NCI-H2107 treated with DMSO at 0.1 percent for 48 hours (cell line): ENCODE measurements at regions not wholly inside any gene's neighbourhood (a gene's known extent, or its start where the extent isn't known, plus 50 kb on each side); places are given as distances from the start of the nearest gene placed in this dataset.

Experiments used
- DNase-seq: peaks from one replicate; lab custom pipeline; 2025; ENCODE audit not compliant: unreplicated experiment; lab: John Stamatoyannopoulos, UW

DNA sequence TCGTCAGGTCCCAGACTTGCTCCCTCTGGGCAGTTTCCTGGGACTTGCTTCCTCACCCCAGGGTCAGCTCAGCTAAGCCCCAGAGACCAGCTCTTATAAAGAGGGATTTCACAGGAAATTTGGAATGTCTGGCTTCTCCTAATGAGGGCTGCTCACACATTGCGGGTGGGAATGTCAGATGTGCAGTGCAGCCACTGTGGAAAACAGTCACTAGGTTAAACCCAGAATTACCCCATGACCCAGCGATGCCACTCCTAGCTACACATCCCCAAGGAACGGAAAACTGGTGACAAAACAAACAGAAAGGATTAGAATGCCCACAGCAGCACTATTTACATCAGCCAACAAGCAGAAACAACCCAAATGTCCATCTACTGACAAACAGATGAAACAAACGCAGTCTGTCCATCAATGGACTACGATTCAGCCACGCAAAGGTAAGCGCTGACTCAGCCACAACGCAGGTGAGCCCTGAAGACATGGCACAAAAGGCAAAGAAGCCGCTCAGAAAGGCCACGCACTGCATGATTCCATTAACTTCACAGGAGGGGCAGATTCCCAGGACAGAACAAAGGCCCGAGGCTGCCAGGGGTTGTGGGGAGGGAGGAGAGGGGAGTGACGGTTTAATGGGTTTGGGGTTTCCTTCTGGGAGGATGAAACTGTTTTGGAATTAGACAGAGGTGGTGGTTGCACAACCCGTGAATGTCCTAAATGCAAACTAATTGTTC is 63.0 kb downstream of the NCOR2 start:
- DNase-seq = peak; percentile 55

DNA sequence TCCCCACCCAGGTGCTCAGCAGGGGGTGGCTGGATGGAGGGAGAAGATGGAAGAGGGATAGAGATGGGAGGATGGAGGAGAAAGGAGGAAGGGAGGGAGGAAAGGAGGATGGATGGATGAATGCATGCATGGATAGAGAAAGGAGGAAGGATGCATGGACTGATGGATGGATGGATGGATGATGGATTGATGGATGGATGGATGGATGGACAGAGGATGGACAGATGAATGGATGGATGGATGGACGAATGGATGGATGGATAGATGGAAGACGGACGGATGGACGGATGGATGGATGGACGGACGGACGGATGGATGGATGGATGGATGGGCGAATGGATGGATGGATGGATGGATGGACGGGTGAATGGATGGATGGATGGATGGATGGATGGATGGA is 64.1 kb downstream of the NCOR2 start:
- DNase-seq = no peak

DNA sequence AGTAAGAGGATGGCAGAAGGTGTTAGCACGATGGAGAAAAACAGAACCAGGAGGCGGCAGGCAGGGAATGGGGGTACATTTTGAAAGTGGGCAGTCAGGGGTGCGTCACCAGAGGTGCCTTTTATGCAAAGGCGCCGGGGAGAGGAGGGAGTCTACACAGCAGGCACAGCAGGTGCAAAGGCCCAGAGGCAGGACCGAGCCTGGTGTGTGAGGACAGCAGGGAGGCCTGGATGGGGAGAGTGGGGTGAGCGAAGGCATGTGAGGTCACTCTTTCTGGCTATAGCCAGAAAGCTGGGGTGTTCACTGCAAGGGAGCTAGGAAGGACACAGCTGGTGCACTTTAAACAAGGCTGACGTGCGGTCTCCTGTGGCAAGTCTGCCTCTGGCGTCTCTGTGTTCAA is 65.0 kb downstream of the NCOR2 start:
- no peak for DNase-seq

DNA sequence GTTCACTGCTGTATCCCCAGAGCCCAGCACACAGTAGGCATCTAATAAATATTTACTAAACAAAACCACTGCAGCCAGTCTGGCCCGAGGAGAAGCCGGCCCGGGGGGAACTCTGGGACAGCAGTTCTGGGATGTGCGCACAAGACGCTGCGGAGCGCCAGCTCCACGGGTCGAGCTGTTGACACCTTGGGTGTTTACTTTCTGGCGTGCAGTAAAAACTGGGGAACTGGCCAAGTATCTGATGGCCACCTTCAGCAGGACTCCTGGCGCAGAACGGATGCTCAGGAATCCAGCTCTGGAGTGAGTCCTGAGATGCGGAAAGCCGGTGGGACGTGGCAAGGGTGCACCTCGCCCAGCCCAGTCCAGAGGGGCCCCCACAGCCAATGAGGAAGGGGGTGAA is 65.6 kb downstream of the NCOR2 start:
- no peak for DNase-seq

DNA sequence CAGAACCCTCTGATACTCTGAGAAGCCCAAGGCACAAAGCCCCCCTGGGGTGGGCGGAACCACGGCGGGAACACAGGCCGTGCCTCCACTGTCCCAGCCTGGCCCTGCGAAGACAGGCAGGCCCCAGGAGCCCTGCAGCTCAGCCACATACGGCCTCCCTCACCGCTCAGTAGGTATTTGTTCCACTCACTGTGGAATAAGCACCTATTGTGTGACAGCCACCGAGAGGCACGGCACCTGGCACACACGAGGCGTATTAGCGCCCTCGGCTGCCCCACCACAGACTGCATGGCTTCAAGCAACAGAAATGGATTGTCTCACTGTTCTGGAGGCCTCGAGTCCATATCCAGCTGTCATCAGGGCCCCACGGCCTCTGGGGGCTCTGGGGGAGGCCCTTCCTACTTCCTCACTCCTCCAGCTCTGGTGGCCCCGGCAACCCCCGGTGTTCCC is 66.3 kb downstream of the NCOR2 start:
- peak; percentile 37 for DNase-seq

DNA sequence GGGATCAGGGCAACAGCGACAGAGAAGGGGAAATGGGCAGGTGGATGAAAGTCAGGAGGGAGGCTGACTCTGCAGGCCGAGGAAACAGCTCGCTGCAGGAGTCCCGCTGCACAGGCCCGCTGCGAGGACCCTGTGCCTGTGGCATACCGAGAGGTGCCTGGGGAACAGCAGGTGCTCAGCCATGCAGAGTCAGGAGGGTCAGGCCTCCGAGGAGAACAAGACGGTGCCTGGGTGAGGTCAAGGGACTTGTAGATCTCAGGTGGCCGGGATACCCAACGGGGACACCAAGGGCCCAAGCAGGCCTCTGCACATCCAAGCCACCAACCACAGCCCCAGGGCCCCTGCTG is 67.5 kb downstream of the NCOR2 start:
- DNase-seq = no peak

DNA sequence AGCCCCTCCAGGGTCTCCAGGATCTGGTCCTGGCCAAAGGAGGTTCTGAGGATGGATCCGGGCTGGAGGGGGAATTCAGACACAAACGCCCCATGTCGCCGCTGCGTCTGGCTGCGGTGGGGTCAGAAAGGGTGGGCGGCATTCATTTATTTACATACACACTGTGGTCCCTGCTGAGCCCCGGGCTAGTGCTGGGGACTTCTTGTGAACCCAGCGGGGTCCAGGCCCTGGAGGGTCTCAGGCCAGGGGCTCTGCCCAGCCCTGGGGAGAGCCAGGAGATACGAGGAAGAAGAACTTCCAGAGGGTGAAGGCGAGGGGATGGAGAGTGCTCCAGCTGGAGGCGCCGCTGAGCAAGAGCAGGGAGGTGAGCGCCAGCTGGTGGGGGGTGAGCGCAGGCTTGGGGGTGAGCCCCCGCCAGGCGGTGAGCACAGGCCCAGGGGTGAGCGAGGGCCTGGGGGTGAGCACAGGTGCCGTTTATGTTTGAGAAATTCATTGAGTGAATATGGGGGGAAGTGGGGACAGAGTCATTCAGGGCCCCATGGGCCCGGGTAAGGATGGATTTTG is 68.1 kb downstream of the NCOR2 start:
- no peak for DNase-seq

DNA sequence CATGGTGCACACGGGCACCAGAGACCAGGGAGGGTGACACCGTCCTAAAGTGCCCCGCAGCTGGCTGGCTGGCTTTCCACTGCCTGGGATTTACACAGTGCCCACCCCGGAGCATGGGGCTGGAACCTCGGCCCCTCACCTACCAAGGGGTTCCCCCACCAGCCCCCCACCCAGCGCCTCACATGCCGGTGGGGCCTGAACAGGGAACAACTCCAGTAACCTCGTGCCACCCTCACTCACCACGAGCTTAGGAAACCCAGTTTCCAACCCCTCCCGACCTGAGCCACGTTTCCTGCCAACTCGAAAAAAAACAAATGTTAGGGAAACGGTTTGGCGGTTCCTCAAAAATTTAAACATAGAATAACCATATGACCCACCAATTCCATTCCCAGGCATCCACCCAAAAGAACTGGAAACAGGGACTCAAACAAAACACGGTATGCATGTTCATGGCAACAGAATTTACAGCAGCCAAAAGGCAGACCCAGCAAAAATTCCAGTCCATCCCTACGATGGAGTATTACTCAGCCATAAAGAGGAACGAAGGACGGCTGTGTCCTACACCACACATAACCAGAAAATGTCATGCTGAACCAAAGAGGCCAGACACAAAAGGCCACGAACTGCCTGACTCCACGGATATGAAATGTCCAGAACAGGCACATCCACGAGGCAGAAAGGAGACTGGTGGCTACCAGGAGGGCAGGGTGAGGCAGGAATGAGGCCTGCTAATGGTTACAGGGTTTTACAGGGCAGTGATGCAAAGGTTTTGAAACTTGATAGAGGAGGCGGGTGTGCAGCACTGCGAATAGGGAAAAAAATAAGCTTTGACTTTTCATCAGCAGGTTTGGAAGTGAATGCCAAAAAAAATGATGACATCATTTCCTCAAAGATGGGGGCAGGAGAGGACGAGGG is 68.9 kb downstream of the NCOR2 start:
- DNase-seq = no peak

DNA sequence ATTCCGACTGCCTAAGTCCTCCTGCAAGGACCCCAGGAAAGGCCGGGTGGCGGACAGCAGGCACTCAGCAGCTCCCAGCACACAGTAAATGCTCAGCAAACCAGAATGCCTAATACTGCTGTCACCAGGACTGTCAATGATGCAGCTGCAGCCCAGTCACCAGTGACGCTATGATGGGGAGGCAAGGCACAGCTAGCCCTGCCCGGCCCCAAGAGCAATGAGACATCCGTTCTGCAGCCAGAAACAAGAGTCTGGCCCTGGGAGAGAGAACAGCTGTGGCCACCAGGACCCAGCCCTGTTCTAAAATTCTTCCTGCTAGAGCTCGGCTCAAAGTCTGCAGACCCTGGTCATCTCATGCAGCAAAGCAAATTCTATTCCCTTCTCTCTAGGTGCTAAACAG is 69.8 kb downstream of the NCOR2 start:
- DNase-seq = no peak

DNA sequence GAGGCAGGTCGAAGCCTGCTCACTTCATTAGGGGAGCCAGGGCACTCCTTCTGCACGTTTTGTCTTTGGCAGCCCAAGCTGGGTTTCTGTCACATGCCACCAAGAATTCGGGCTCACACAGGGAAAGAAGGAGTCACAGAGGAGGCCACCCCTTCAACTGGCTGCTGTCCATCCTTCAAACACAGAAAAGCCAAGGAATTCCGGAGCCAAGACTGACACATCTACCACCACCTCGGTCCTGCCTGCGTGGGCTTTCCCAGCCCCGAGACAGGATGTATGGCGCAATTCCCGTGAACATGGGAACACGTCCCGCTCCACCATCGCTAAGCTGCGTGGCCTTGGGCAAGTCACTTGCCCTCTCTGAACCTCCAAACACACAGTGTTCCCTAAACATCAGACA is 70.4 kb downstream of the NCOR2 start:
- DNase-seq = no peak

DNA sequence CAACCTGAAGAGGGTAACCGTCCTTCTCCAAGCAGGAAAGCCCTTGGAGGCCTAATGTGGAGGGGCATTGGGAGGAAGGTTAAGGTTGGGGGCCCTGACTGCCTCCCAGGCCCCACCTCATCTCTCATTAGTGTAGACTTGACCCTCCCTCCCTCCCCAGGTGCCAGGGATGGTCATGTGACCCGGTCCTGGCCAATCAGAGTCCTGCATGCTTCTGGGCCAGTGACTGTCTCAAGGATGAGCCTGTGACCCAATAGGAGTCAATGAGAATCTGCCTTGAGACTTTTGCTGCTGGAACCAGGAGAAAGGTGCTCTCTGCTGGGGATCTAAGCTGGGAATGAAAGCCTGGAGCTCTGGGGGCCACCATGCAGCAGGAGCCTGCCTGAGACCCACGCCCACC is 70.8 kb downstream of the NCOR2 start:
- DNase-seq = no peak

DNA sequence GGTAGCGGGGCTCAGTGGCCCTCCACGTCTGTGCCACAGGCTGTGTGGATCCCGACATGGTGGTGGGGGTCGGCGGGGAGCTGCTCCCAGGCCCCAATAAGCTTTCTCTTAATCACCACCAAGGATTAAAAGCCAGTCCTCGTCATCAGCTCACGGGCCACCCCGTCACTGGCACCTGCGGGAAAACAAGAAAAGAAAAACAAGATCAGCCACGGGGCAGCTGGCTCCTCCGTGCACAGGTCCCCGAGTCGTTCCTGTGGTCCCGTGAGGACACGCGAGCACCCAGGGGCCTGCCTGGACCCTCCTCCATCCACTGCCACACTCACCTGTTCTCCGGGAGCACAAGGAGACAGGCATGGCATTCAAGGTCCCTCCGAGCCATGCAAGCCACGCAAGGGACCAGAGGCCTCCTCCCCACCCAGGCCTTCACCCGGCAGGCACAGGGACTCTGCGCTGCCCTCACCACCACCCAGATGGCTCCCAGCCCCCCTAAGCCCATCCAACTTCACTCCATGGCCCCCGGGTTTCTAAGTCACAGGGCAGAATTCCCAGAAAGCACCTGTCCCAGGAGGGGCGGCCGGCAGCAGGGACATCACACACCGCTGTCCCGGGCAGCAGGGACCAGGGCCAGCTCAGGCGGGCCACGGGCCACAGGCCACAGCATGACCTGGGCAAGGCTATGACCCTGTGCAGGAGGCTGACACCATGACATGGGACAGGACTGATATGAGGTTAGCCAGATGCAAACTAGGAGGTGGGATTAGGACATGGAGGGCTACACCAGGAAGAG is 72.0 kb downstream of the NCOR2 start:
- DNase-seq = no peak

DNA sequence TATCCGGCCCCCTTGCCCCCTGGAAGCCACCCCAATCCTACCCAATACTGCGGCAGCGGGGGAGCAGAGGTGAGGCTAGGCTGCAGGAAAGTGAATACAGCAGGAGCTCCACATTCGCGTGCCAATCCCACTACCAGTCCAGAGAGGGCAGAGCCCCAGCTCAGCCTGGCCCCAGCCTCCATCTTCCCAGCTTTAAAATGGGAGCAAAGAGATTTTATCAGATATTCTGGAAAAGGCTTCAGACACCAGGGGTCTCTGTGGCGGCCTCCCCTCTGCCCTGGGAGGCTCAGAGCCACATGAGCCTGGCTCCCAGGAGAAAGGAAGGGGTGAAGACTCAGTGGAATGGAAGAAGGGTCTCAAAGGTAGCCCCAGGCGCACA is 72.7 kb downstream of the NCOR2 start:
- DNase-seq = no peak

DNA sequence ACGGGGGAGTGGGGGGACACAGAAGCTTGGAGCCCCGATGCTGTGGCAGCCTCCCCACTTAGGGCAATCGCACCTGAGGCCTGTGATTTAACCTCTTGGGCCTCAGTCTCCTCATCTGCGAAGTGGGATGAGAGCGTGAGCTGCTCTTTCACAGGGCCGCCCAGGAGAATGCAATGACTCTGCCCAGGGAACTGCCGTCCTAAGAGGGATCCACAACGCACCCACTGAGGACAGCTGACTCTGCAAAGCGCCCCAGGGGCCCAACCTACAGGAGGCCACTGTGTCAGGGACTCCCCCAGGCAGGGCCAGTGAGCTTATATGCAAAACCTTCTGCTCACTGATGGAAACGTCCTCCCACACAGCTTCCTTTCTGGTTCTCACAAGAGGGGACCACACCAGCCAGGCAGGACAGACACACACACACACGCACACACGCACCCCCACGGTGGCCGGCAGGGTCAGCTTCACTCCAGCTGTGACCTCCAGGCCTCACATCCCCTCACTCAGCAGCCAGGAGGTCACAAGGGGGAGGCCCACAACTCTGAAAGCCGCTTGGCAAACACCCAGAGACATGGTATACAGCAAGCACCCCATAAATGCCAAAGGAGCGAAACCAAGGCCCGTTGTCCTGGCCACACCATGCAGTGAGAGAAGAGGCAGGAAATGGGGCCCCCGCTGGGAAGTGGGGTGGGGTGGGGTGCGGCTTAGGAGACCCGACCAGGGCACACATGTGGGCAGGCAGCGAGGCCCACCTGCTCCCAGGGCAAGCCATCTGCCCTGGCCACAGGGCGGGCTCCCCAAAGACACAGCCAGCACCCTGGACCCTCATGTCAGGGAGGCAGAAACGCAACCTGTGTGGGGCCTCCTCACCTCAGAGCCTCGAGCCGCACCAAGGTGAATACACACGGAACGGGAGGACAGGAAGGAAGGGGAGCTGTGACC is 73.3 kb downstream of the NCOR2 start:
- DNase-seq = no peak

DNA sequence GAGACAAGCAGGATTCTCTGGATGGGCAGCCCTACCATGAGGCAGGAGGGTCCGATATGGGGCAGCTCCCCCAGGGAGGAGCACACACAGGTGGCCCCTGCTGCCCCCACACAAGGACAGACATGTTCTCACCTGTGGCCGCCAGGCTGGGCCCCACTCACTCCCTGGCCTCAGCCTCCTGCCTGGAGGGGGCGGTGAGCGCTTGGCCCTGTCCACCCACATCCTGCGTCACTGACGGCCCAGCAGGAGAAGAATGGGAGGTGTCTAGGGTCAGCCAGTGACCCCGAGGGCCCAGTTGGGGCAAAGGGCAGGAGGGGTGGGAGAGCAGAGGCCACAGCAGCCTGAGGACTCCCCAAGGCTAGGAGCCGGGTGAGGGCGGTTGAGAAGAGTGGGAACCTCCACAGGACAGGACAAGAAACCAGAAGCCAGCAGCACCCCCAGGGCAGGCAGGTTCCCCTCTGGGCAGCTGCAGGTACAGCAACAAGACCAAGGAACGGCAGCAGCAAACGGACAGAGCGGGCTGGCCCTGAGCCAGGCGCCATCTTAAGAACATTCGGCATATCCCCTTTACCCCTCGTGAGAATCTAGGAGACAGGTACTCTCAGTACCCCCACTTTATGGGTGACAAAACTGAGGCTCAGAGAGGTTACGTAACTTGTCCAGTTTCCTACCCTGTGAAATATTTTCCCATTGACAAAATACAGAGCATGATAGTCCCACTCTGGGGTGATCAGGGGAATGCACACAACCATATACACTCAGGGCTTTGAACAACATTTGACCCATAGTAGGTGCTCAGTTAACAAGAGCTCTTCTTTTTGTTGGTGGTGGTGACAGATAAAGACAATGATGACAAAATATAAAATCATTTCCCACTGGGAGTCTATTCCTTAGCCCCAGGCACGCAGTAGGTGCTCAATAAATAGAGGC is 74.3 kb downstream of the NCOR2 start:
- no peak for DNase-seq

DNA sequence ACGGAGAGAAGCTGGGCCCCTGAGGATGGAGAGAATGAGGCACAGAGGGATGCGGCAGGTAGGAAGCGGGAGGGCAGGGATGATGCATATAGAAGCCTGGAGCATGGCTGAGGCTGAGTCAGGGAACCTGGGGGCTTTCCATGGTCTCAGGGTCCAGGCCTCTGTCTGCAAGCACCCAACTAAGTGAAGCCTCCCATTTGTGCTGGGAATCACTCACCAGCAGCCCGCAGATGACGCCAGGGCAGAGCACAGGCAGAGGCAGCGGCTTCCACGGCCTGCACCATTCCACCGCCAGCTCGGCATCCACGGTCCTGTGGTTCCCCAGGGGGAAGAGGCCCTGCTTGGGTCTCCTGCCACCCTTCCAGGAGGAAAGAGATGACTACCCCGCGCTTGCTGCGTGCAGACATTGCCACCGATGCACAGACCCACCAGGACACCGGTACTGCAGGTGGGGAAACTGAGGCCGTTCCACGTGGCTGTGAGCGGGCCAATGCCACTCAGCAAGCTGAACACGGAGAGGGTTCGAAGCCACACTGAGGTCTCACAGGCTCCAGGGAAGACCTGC is 75.5 kb downstream of the NCOR2 start:
- DNase-seq = no peak

DNA sequence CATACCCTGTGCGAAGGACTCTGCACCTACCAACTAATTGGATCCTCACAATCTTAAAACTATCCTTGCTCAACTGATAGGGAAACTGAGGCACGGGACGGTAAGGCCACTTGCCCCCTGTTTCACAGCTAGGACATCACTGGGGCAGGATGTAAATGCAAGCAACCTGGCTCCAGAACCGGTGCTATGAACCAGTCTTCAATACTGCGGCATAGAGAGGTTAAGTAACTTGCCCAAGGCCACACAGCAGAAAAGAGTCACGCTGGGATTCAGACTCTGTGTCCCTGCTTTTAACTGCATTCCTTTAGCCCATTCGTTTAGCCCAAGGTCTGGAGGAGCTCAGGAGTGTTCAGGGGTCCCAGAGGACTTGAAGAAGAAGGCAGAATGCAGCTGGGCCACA is 76.1 kb downstream of the NCOR2 start:
- no peak for DNase-seq

DNA sequence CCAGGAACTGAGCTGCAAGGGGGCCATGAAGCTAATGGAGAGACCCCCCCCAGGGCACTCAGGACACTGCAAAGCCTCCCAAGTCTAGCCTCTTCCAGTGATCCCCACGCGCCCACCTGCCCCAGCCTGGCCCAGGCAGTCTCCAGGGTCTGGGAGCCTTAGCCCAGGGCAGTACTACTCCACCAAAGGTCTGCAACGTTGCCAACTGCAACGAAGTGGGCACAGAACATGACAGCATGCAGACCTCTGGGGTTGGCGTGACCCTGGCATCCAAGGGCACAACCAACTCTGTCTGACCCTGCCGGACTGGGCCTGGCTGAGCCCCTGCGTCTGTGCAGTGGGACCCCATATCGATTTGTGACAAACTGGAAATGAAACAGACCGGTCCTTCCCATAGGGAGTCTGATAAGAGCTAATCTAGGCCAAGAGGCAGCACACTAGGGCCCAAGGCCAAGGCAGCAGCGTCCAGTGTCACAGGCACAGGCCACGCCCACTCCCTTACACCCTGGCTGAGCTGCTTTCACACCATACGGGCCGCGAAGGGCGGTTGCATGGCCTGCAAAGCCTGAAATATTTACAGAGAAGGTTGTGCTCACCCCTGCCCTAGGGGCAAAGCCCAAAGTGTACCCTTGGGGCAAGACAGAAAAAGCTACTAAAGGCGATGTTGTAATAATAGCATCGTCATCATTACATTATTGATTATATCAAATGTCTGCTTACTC is 76.7 kb downstream of the NCOR2 start:
- DNase-seq = no peak
